SU-DHL-6 (cell line): ENCODE measurements at regions not wholly inside any gene's neighbourhood (a gene's known extent, or its start where the extent isn't known, plus 50 kb on each side); places are given as distances from the start of the nearest gene placed in this dataset.

Experiments
- H2AFZ ChIP-seq: fragments of 200-600 bp; sonication (generic); 2 replicates; pipeline ENCODE4 v1.6.1; 2014; ENCODE audit warnings: low read depth, mild to moderate bottlenecking, moderate library complexity, mixed read lengths, antibody characterized with exemption, low read length; ENCODE audit not compliant: severe bottlenecking
- H3F3A ChIP-seq: fragments of 200-600 bp; shearing (Covaris generic); 2 replicates; pipeline ENCODE4 v1.6.0; 2016; ENCODE audit warnings: antibody characterized with exemption, mild to moderate bottlenecking; ENCODE audit not compliant: insufficient read depth
- H3K27ac ChIP-seq: fragments of 200-600 bp; sonication (generic); 2 replicates; pipeline ENCODE4 v1.5.1; 2016; ENCODE audit warnings: low read depth, mild to moderate bottlenecking, low read length, moderate library complexity, mixed read lengths
- H3K27me3 ChIP-seq: fragments of 200-600 bp; sonication (generic), shearing (Covaris generic); 2 replicates; pipeline ENCODE4 v1.6.0; 2014; ENCODE audit warnings: mild to moderate bottlenecking, low read length
- H3K36me3 ChIP-seq: fragments of 200-600 bp; sonication (generic); 2 replicates; pipeline ENCODE4 v1.6.1; 2014; ENCODE audit warnings: mild to moderate bottlenecking, low read length, mixed read lengths
- H3K4me2 ChIP-seq: fragments of 300-600, 200-600 bp; shearing (Covaris generic), sonication (generic); 2 replicates; pipeline ENCODE4 v1.6.0; 2014; ENCODE audit warnings: low read length, low read depth, mild to moderate bottlenecking; ENCODE audit not compliant: poor library complexity, severe bottlenecking
- H3K4me3 ChIP-seq: fragments of 200-600 bp; sonication (generic); 2 replicates; pipeline ENCODE4 v1.5.1; 2014; ENCODE audit warnings: antibody characterized with exemption, low read length, mild to moderate bottlenecking, mixed read lengths; ENCODE audit not compliant: insufficient read depth, poor library complexity, severe bottlenecking
- H3K79me2 ChIP-seq: fragments of 200-600 bp; sonication (generic); 2 replicates; pipeline ENCODE4 v1.6.1; 2014; ENCODE audit warnings: mild to moderate bottlenecking, low read length, moderate library complexity; ENCODE audit not compliant: insufficient read depth
- H3K9ac ChIP-seq: fragments of 200-600 bp; sonication (generic); 2 replicates; pipeline ENCODE4 v1.7.0; 2014; ENCODE audit warnings: mild to moderate bottlenecking, low read length
- H3K9me2 ChIP-seq: fragments of 200-600 bp; sonication (generic); replicated peaks from 2 replicates; pipeline ENCODE4 v1.6.1; 2014; ENCODE audit warnings: low read length; ENCODE audit not compliant: insufficient read depth
- H3K9me3 ChIP-seq: fragments of 200-600 bp; sonication (generic); 2 replicates; pipeline ENCODE4 v1.6.1; 2014; ENCODE audit warnings: low read length, mixed read lengths; ENCODE audit not compliant: insufficient read depth
- H4K20me1 ChIP-seq: fragments of 200-600 bp; sonication (generic); 2 replicates; pipeline ENCODE4 v1.6.1; 2014; ENCODE audit warnings: low read depth, mild to moderate bottlenecking, antibody characterized with exemption, low read length, moderate library complexity, mixed read lengths
- CTCF ChIP-seq: fragments of 200-600 bp; sonication (generic); IDR thresholded peaks from one replicate; pipeline ENCODE4 v1.5.1; 2017; ENCODE audit warnings: antibody characterized with exemption, mild to moderate bottlenecking, low read length, moderate library complexity; ENCODE audit not compliant: insufficient read depth, poor library complexity, severe bottlenecking
- EZH2phosphoT487 ChIP-seq: fragments of 200-600 bp; sonication (generic), shearing (Covaris generic); conservative IDR thresholded peaks from 2 replicates; pipeline ENCODE4 v1.6.1; 2018; ENCODE audit warnings: mild to moderate bottlenecking, antibody characterized with exemption, low read length, moderate library complexity, mixed read lengths

GRCh38 chr1:96997717-96998116 is 276.1 kb downstream of the PTBP2 start:
- Histone ChIP-seq H4K20me1 (no peaks in the 10 kb centered on the region), H3K4me3 (no peak overlapping the region), H3F3A (no peaks in the 10 kb centered on the region), H2AFZ (no peak overlapping the region), H3K4me2 (no peak overlapping the region), H3K79me2 (no peaks in the 10 kb centered on the region), H3K9ac (no peak overlapping the region), H3K36me3 (no peaks in the 10 kb centered on the region), H3K9me2 (no peaks in the 10 kb centered on the region), H3K9me3 (no peaks in the 10 kb centered on the region), H3K27ac (no peak overlapping the region), H3K27me3 (no peaks in the 10 kb centered on the region)
- no peak for TF ChIP-seq CTCF
- no peak for TF ChIP-seq EZH2phosphoT487

- no peaks in the 10 kb centered on the region for H3K36me3 ChIP-seq
These were observed 276.9 kb downstream of the PTBP2 start for GRCh38 chr1:96998466-96998865.

GRCh38 chr1:96999191-96999590 is 277.6 kb downstream of the PTBP2 start:
- TF ChIP-seq EZH2phosphoT487, result no peak
- no peak for TF ChIP-seq CTCF
- Histone ChIP-seq H2AFZ (no peak overlapping the region), H3K27me3 (no peaks in the 10 kb centered on the region), H3K9me3 (no peaks in the 10 kb centered on the region), H3F3A (no peaks in the 10 kb centered on the region), H3K4me2 (no peak overlapping the region), H3K9ac (no peak overlapping the region), H3K79me2 (no peaks in the 10 kb centered on the region), H3K36me3 (no peaks in the 10 kb centered on the region), H4K20me1 (no peaks in the 10 kb centered on the region), H3K27ac (no peak overlapping the region), H3K9me2 (no peaks in the 10 kb centered on the region), H3K4me3 (no peak overlapping the region)

More at GRCh38 chr1:96998466-96998865, 276.9 kb downstream of the PTBP2 start:
- Histone ChIP-seq H3K9me3 (no peaks in the 10 kb centered on the region), H3K79me2 (no peaks in the 10 kb centered on the region), H4K20me1 (no peaks in the 10 kb centered on the region), H3K4me3 (no peak overlapping the region), H3K4me2 (no peak overlapping the region), H3K9me2 (no peaks in the 10 kb centered on the region), H2AFZ (no peak overlapping the region), H3K27me3 (no peaks in the 10 kb centered on the region), H3K9ac (no peak overlapping the region), H3F3A (no peaks in the 10 kb centered on the region), H3K27ac (no peak overlapping the region)
- TF ChIP-seq EZH2phosphoT487, result no peak
- TF ChIP-seq CTCF, result no peak

- Histone ChIP-seq H4K20me1 (no peaks in the 10 kb centered on the region), H3K9me3 (no peaks in the 10 kb centered on the region), H3K4me2 (no peak overlapping the region), H3K9ac (no peak overlapping the region), H3K27ac (no peak overlapping the region), H3K27me3 (no peaks in the 10 kb centered on the region), H3K9me2 (no peaks in the 10 kb centered on the region), H3K4me3 (no peak overlapping the region), H3K36me3 (no peaks in the 10 kb centered on the region), H2AFZ (no peak overlapping the region), H3F3A (no peaks in the 10 kb centered on the region), H3K79me2 (no peaks in the 10 kb centered on the region)
- TF ChIP-seq CTCF (no peak), EZH2phosphoT487 (no peak)
These were observed 282.5 kb downstream of the PTBP2 start for GRCh38 chr1:97004054-97004453.
